ENCODE measurements at regions not wholly inside any gene's neighbourhood (a gene's known extent, or its start where the extent isn't known, plus 50 kb on each side); places are given as distances from the start of the nearest gene placed in this dataset.
"Not testable (repeated sequence)": the region's sequence is repeated elsewhere in the genome, so short reads cannot be mapped to it uniquely, and the experiment has no call there.

DNA sequence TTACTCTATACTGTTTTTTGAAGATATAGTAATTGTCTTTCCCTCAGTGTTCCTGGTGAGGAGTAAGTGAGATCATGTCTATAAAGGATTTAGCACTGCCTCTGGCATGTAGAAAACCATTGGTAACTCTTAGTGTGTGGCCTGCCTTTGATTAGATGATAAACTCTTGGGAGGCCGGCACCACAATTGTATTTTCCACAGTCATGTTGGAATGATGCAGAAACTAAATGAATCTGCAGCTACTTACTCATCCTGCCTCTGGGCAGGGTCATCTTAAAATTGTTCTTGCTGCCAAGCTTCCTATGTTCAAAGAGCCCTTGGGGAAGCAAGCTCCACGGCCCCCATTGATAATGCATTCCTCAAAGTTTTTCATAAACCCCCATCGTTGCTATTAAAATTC, 204.6 kb downstream of the ANKRD7 start:
- no peak for DNase-seq (ENCODE audit: low read depth in 1 of 2, low spot score in 1 of 2)
- no peaks in the 10 kb centered on the region for H3K27me3 ChIP-seq (ENCODE audit: insufficient read depth, poor library complexity, severe bottlenecking)
- H3K27ac ChIP-seq (replicated peaks): no peak overlapping the region
- H3K4me3 ChIP-seq (replicated peaks; ENCODE audit: insufficient read depth, low read length): no peak overlapping the region
- TF ChIP-seq POLR2AphosphoS5 (IDR thresholded peaks at IDR 0.05; ENCODE audit: low read depth): no peak
- no peak for TF ChIP-seq SPI1 (IDR thresholded peaks at IDR 0.05; ENCODE audit: borderline replicate concordance, low read depth)
- TF ChIP-seq CTCF (IDR thresholded peaks at IDR 0.05; ENCODE audit: insufficient read depth, low read length): no peak
- TF ChIP-seq, protein P1, sequence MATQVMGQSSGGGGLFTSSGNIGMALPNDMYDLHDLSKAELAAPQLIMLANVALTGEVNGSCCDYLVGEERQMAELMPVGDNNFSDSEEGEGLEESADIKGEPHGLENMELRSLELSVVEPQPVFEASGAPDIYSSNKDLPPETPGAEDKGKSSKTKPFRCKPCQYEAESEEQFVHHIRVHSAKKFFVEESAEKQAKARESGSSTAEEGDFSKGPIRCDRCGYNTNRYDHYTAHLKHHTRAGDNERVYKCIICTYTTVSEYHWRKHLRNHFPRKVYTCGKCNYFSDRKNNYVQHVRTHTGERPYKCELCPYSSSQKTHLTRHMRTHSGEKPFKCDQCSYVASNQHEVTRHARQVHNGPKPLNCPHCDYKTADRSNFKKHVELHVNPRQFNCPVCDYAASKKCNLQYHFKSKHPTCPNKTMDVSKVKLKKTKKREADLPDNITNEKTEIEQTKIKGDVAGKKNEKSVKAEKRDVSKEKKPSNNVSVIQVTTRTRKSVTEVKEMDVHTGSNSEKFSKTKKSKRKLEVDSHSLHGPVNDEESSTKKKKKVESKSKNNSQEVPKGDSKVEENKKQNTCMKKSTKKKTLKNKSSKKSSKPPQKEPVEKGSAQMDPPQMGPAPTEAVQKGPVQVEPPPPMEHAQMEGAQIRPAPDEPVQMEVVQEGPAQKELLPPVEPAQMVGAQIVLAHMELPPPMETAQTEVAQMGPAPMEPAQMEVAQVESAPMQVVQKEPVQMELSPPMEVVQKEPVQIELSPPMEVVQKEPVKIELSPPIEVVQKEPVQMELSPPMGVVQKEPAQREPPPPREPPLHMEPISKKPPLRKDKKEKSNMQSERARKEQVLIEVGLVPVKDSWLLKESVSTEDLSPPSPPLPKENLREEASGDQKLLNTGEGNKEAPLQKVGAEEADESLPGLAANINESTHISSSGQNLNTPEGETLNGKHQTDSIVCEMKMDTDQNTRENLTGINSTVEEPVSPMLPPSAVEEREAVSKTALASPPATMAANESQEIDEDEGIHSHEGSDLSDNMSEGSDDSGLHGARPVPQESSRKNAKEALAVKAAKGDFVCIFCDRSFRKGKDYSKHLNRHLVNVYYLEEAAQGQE (IDR thresholded peaks at IDR 0.05; ENCODE audit: insufficient replicate concordance, low read depth): no peak
- no peak for TF ChIP-seq GABPA (IDR thresholded peaks at IDR 0.05; ENCODE audit: low read depth)

- no peak for DNase-seq (ENCODE audit: low read depth in 1 of 2, low spot score in 1 of 2)
- Histone ChIP-seq H3K27me3 (ENCODE audit: insufficient read depth, poor library complexity, severe bottlenecking) (no peaks in the 10 kb centered on the region), H3K4me3 (replicated peaks; ENCODE audit: insufficient read depth, low read length) (no peak overlapping the region), H3K27ac (replicated peaks) (no peak overlapping the region)
- TF ChIP-seq, protein P1 (IDR thresholded peaks at IDR 0.05; ENCODE audit: insufficient replicate concordance, low read depth): no peak
- TF ChIP-seq GABPA (IDR thresholded peaks at IDR 0.05; ENCODE audit: low read depth): no peak
- no peak for TF ChIP-seq CTCF (IDR thresholded peaks at IDR 0.05; ENCODE audit: insufficient read depth, low read length)
- no peak for TF ChIP-seq SPI1 (IDR thresholded peaks at IDR 0.05; ENCODE audit: borderline replicate concordance, low read depth)
- TF ChIP-seq POLR2AphosphoS5 (IDR thresholded peaks at IDR 0.05; ENCODE audit: low read depth): no peak
Observed at GRCh38 chr7:118436663-118437062, 212.2 kb downstream of the ANKRD7 start.

- not testable (repeated sequence) for H3K27me3 ChIP-seq (ENCODE audit: insufficient read depth, poor library complexity, severe bottlenecking); H3K4me3 ChIP-seq (replicated peaks; ENCODE audit: insufficient read depth, low read length); DNase-seq (ENCODE audit: low read depth in 1 of 2, low spot score in 1 of 2); H3K27ac ChIP-seq (replicated peaks)
Observed at GRCh38 chr7:118449030-118449429, 224.5 kb downstream of the ANKRD7 start.

DNA sequence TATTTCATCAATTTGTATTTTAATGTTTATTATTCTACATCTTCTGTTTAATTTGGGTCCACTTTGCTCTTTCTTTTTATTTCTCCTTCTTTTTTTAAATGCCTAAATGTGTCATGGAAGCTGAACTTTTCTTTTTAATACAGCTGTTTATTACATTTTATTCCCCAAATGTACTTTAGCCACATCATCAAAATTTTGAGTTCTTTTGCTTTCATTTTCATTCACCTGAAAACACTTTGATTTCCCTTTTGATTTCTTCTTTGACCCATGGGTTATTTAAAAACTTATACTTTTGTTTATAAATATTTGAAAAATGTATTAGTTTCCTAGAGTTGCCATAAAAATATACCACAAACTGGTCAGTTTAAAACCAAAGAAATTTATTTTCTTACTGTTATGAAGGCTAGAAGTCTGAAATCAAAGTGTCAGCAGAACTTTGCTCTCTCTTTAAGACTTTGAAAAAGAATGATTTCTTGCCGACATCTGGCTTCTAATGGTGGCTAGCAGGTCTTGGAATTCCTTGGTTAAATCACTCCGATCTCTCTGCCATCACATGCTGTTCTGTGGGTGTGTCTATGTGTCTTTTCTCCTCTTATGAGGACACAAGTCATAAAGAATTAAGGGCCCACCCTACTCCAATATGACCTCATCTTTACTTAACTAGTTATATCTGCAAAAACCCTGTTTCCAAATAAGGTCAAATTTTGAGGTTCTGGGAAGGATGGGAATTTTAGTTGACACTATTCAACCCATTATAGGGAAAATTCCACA, 225.5 kb downstream of the ANKRD7 start:
- DNase-seq (ENCODE audit: low read depth in 1 of 2, low spot score in 1 of 2): no peak
- no peaks in the 10 kb centered on the region for H3K27me3 ChIP-seq (ENCODE audit: insufficient read depth, poor library complexity, severe bottlenecking)
- TF ChIP-seq GABPA (IDR thresholded peaks at IDR 0.05; ENCODE audit: low read depth) (no peak), POLR2AphosphoS5 (IDR thresholded peaks at IDR 0.05; ENCODE audit: low read depth) (no peak), CTCF (IDR thresholded peaks at IDR 0.05; ENCODE audit: insufficient read depth, low read length) (no peak), SPI1 (IDR thresholded peaks at IDR 0.05; ENCODE audit: borderline replicate concordance, low read depth) (no peak)
- TF ChIP-seq, protein P1 (IDR thresholded peaks at IDR 0.05; ENCODE audit: insufficient replicate concordance, low read depth): no peak
- H3K27ac ChIP-seq (replicated peaks): no peak overlapping the region
- no peak overlapping the region for H3K4me3 ChIP-seq (replicated peaks; ENCODE audit: insufficient read depth, low read length)
